SK-N-SH treated with all-trans-retinoic acid at 6 μM for 48 hours (cell line): ENCODE measurements at regions not wholly inside any gene's neighbourhood (a gene's known extent, or its start where the extent isn't known, plus 50 kb on each side); places are given as distances from the start of the nearest gene placed in this dataset.
A peak's percentile ranks its signal among the peaks of the same experiment; 100 is the strongest.

Source experiments
- ATAC-seq: fragments of 200-7000 bp; cut with Tn5 transposase; 3 replicates; pipeline ENCODE4 v1.9.1; 2020; ENCODE audit warnings: mild to moderate bottlenecking, moderate library complexity
- ARNTL ChIP-seq: fragments of 450-650 bp; formaldehyde crosslinking; IDR thresholded peaks from 2 replicates; pipeline ENCODE4 v1.5.0; 2020; ENCODE audit warnings: low read depth, mild to moderate bottlenecking, moderate library complexity, borderline replicate concordance
- BACH2 ChIP-seq: fragments of 250-450 bp; sonication (Bioruptor Pico); IDR thresholded peaks from 2 replicates; pipeline ENCODE4 v1.9.0; 2021; ENCODE audit warnings: mild to moderate bottlenecking, borderline replicate concordance
- CREB5 ChIP-seq: fragments of 250-450 bp; sonication (Bioruptor Pico); IDR thresholded peaks from 2 replicates; pipeline ENCODE4 v1.5.1; 2020; ENCODE audit warnings: low read depth, mild to moderate bottlenecking, moderate library complexity
- CSRNP3 ChIP-seq: fragments of 250-450 bp; sonication (Bioruptor Pico); IDR thresholded peaks from 2 replicates; pipeline ENCODE4 v1.5.1; 2021; ENCODE audit warnings: mild to moderate bottlenecking, moderate library complexity
- GLIS3 ChIP-seq: fragments of 250-450 bp; sonication (Bioruptor Pico); IDR thresholded peaks from 2 replicates; pipeline ENCODE4 v1.5.0; 2020; ENCODE audit warnings: mild to moderate bottlenecking, moderate library complexity
- ISL1 ChIP-seq: fragments of 250-450 bp; sonication (Bioruptor Pico); IDR thresholded peaks from 2 replicates; pipeline ENCODE4 v2.1.2; 2022; ENCODE audit warnings: mild to moderate bottlenecking, moderate library complexity
- OSR1 ChIP-seq: fragments of 250-450 bp; sonication (Bioruptor Pico); IDR thresholded peaks from 2 replicates; pipeline ENCODE4 v1.8.0; 2022; ENCODE audit warnings: moderate library complexity, mild to moderate bottlenecking, inconsistent platforms
- PATZ1 ChIP-seq: fragments of 250-450 bp; sonication (Bioruptor Pico); IDR thresholded peaks from 2 replicates; pipeline ENCODE4 v1.8.0; 2020; ENCODE audit warnings: mild to moderate bottlenecking, moderate library complexity, borderline replicate concordance
- POU6F1 ChIP-seq: fragments of 250-450 bp; sonication (Bioruptor Pico); IDR thresholded peaks from 2 replicates; pipeline ENCODE4 v1.8.0; 2021; ENCODE audit warnings: low read depth, mild to moderate bottlenecking, moderate library complexity, borderline replicate concordance
- PPARA ChIP-seq: fragments of 250-450 bp; sonication (Bioruptor Pico); IDR thresholded peaks from 2 replicates; pipeline ENCODE4 v1.5.0; 2020; ENCODE audit warnings: mild to moderate bottlenecking, borderline replicate concordance
- SNAI2 ChIP-seq: fragments of 250-450 bp; sonication (Bioruptor Pico); IDR thresholded peaks from 2 replicates; pipeline ENCODE4 v1.5.0; 2020; ENCODE audit warnings: mild to moderate bottlenecking, moderate library complexity
- TCF4 ChIP-seq: fragments of 250-450 bp; sonication (Bioruptor Pico); IDR thresholded peaks from 2 replicates; pipeline ENCODE4 v1.8.0; 2021; ENCODE audit warnings: mild to moderate bottlenecking, moderate library complexity, borderline replicate concordance
- TOX ChIP-seq: fragments of 250-450 bp; sonication (Bioruptor Pico); IDR thresholded peaks from 2 replicates; pipeline ENCODE4 v1.8.0; 2021; ENCODE audit warnings: mild to moderate bottlenecking, moderate library complexity, borderline replicate concordance
- TSHZ2 ChIP-seq: fragments of 250-450 bp; sonication (Bioruptor Pico); IDR thresholded peaks from 2 replicates; pipeline ENCODE4 v1.5.0; 2020; ENCODE audit warnings: mild to moderate bottlenecking, moderate library complexity
- ZC3H10 ChIP-seq: fragments of 250-450 bp; sonication (Bioruptor Pico); IDR thresholded peaks from 2 replicates; pipeline ENCODE4 v1.5.1; 2021; ENCODE audit warnings: mild to moderate bottlenecking, moderate library complexity
- ZFP3 ChIP-seq: fragments of 250-450 bp; sonication (Bioruptor Pico); IDR thresholded peaks from 2 replicates; pipeline ENCODE4 v1.5.0; 2020; ENCODE audit warnings: mild to moderate bottlenecking, moderate library complexity
- ZFP30 ChIP-seq: fragments of 450-650 bp; formaldehyde crosslinking; IDR thresholded peaks from 2 replicates; pipeline ENCODE4 v1.5.0; 2022; ENCODE audit warnings: mild to moderate bottlenecking, moderate library complexity
- ZNF565 ChIP-seq: fragments of 450-650 bp; formaldehyde crosslinking; conservative IDR thresholded peaks from 2 replicates; pipeline ENCODE4 v1.5.0; 2020; ENCODE audit warnings: low read depth, mild to moderate bottlenecking, moderate library complexity
- ZNF70 ChIP-seq: fragments of 450-650 bp; formaldehyde crosslinking; IDR thresholded peaks from 2 replicates; pipeline ENCODE4 v1.5.0; 2020; ENCODE audit warnings: mild to moderate bottlenecking, moderate library complexity
- ZNF8 ChIP-seq: fragments of 450-650 bp; formaldehyde crosslinking; IDR thresholded peaks from 2 replicates; pipeline ENCODE4 v1.5.0; 2020; ENCODE audit warnings: mild to moderate bottlenecking, moderate library complexity

GRCh38 chrX:39850630-39851152, 247.1 kb downstream of the BCOR start:
- ATAC-seq, result peak; percentile 64
- TF ChIP-seq TCF4 (CRISPR knock-in tag) (peak; percentile 68; the same call in 1 of the 2 replicates), CSRNP3 (CRISPR knock-in tag) (no peak), TSHZ2 (CRISPR knock-in tag) (0 out of 2 replicates have a peak, but pooled peaks have one; percentile 24), GLIS3 (CRISPR knock-in tag) (no peak), ZNF70 (no peak)

- TF ChIP-seq ZFP3 (CRISPR knock-in tag), result no peak
- TF ChIP-seq ZNF565 (CRISPR knock-in tag), result no peak
- TF ChIP-seq TOX (CRISPR knock-in tag), result no peak
- no peak for TF ChIP-seq BACH2 (CRISPR knock-in tag)
- TF ChIP-seq TSHZ2 (CRISPR knock-in tag), result no peak
- TF ChIP-seq PATZ1 (CRISPR knock-in tag), result no peak
- no peak for TF ChIP-seq CSRNP3 (CRISPR knock-in tag)
- no peak for TF ChIP-seq ZC3H10
- no peak for TF ChIP-seq OSR1
- no peak for TF ChIP-seq PPARA (CRISPR knock-in tag)
- TF ChIP-seq ZNF8 (CRISPR knock-in tag), result no peak
- no peak for TF ChIP-seq SNAI2
- no peak for TF ChIP-seq ZNF70
- no peak for TF ChIP-seq CREB5 (CRISPR knock-in tag)
- no peak for ATAC-seq
Observed at GRCh38 chrX:39851745-39852455, 245.9 kb downstream of the BCOR start.

GRCh38 chrX:39852491-39852890, 245.3 kb downstream of the BCOR start:
- no peak for ATAC-seq
- TF ChIP-seq POU6F1 (CRISPR knock-in tag) (no peak), ARNTL (CRISPR knock-in tag) (no peak), TOX (CRISPR knock-in tag) (no peak), ISL1 (CRISPR knock-in tag) (no peak), ZFP30 (no peak), PATZ1 (CRISPR knock-in tag) (no peak), ZFP3 (CRISPR knock-in tag) (no peak), ZNF70 (no peak)
